Nephron progenitor cell (in vitro differentiated cells): ENCODE measurements at regions not wholly inside any gene's neighbourhood (a gene's known extent, or its start where the extent isn't known, plus 50 kb on each side); places are given as distances from the start of the nearest gene placed in this dataset.

Experiments used
- DNase-seq: peaks from one replicate; pipeline ENCODE4 v3.0.0; 2021
- H3K27ac Mint-ChIP-seq: 2 replicates; pipeline ENCODE4 v1.8.0; 2021; ENCODE audit warnings: mild to moderate bottlenecking, moderate library complexity, mixed read lengths
- H3K27me3 Mint-ChIP-seq: 2 replicates; pipeline ENCODE4 v1.8.0; 2021; ENCODE audit warnings: mild to moderate bottlenecking, low read depth, mixed read lengths; ENCODE audit not compliant: poor library complexity
- H3K36me3 Mint-ChIP-seq: 2 replicates; pipeline ENCODE4 v1.8.0; 2021; ENCODE audit warnings: low read depth, mixed read lengths
- H3K4me1 Mint-ChIP-seq: 2 replicates; pipeline ENCODE4 v1.8.0; 2021; ENCODE audit warnings: mixed read lengths
- H3K4me3 Mint-ChIP-seq: 2 replicates; pipeline ENCODE4 v1.8.0; 2021; ENCODE audit warnings: mild to moderate bottlenecking, moderate library complexity, mixed read lengths
- H3K9me3 Mint-ChIP-seq: 2 replicates; pipeline ENCODE4 v1.8.0; 2021; ENCODE audit warnings: mild to moderate bottlenecking, moderate library complexity, mixed read lengths
- CTCF ChIP-seq: fragments of 200-600 bp; sonication (generic); IDR thresholded peaks from 2 replicates; pipeline ENCODE4 v1.5.0; 2021; ENCODE audit warnings: antibody characterized with exemption

- no peak for DNase-seq
- no peak for TF ChIP-seq CTCF
- Mint-ChIP-seq H3K27me3 (no peaks in the 10 kb centered on the region), H3K9me3 (no peaks in the 10 kb centered on the region), H3K27ac (no peak overlapping the region), H3K4me1 (no peaks in the 10 kb centered on the region), H3K36me3 (no peaks in the 10 kb centered on the region), H3K4me3 (no peak overlapping the region)
Observed at GRCh38 chr7:41219276-41219675, 483.6 kb downstream of the INHBA start.

- no peaks in the 10 kb centered on the region for H3K9me3 Mint-ChIP-seq
- no peak overlapping the region for H3K27ac Mint-ChIP-seq
- H3K4me1 Mint-ChIP-seq: no peaks in the 10 kb centered on the region
- H3K36me3 Mint-ChIP-seq: no peaks in the 10 kb centered on the region
- TF ChIP-seq CTCF: no peak
- no peak overlapping the region for H3K4me3 Mint-ChIP-seq
- no peak for DNase-seq
- H3K27me3 Mint-ChIP-seq: no peaks in the 10 kb centered on the region
Observed at GRCh38 chr7:41217306-41217705, 485.6 kb downstream of the INHBA start.

GRCh38 chr7:41207141-41207540, 495.7 kb downstream of the INHBA start:
- Mint-ChIP-seq H3K36me3 (no peaks in the 10 kb centered on the region), H3K27me3 (peaks cover 2% of the 10 kb centered on the region), H3K4me3 (no peak overlapping the region), H3K9me3 (no peaks in the 10 kb centered on the region), H3K27ac (no peak overlapping the region), H3K4me1 (peaks cover 4% of the 10 kb centered on the region)
- no peak for TF ChIP-seq CTCF
- no peak for DNase-seq

GRCh38 chr7:41206267-41206666, 496.6 kb downstream of the INHBA start:
- Mint-ChIP-seq H3K27ac (no peak overlapping the region), H3K4me3 (no peak overlapping the region), H3K36me3 (no peaks in the 10 kb centered on the region), H3K27me3 (peaks cover 2% of the 10 kb centered on the region), H3K4me1 (peaks cover 4% of the 10 kb centered on the region), H3K9me3 (no peaks in the 10 kb centered on the region)
- DNase-seq: no peak
- TF ChIP-seq CTCF: no peak

- Mint-ChIP-seq H3K27ac (no peak overlapping the region), H3K36me3 (no peaks in the 10 kb centered on the region), H3K4me3 (no peak overlapping the region), H3K4me1 (peaks cover 4% of the 10 kb centered on the region), H3K27me3 (peaks cover 2% of the 10 kb centered on the region), H3K9me3 (no peaks in the 10 kb centered on the region)
- no peak for TF ChIP-seq CTCF
- DNase-seq: no peak
Observed at GRCh38 chr7:41205600-41205999, 497.3 kb downstream of the INHBA start.

- Mint-ChIP-seq H3K27me3 (peaks cover 2% of the 10 kb centered on the region), H3K4me3 (no peak overlapping the region), H3K4me1 (peaks cover 4% of the 10 kb centered on the region), H3K27ac (no peak overlapping the region), H3K36me3 (no peaks in the 10 kb centered on the region), H3K9me3 (no peaks in the 10 kb centered on the region)
- TF ChIP-seq CTCF: no peak
- DNase-seq: no peak
Observed at GRCh38 chr7:41203542-41203941, 499.3 kb downstream of the INHBA start.
